Epithelial cell of proximal tubule (primary cell): ENCODE measurements at regions not wholly inside any gene's neighbourhood (a gene's known extent, or its start where the extent isn't known, plus 50 kb on each side); places are given as distances from the start of the nearest gene placed in this dataset.
"Not testable (repeated sequence)": the region's sequence is repeated elsewhere in the genome, so short reads cannot be mapped to it uniquely, and the experiment has no call there.

Source experiments
- DNase-seq: peaks from one replicate; pipeline ENCODE4 v3.0.0-alpha.2; 2011; ENCODE audit warnings: low read depth
- H3K4me3 ChIP-seq: 2 replicates; pipeline ENCODE4 v1.5.1; 2011; ENCODE audit warnings: low read depth, mild to moderate bottlenecking, low read length
- TF ChIP-seq, protein P1 (sequence below): conservative IDR thresholded peaks from 2 replicates; pipeline ENCODE4 v1.5.1; 2012; ENCODE audit warnings: low read depth, mild to moderate bottlenecking, low read length

GRCh38 chr7:65269150-65269856 is 104.4 kb upstream of the ZNF92 start:
- no peak for DNase-seq
- TF ChIP-seq, protein P1, sequence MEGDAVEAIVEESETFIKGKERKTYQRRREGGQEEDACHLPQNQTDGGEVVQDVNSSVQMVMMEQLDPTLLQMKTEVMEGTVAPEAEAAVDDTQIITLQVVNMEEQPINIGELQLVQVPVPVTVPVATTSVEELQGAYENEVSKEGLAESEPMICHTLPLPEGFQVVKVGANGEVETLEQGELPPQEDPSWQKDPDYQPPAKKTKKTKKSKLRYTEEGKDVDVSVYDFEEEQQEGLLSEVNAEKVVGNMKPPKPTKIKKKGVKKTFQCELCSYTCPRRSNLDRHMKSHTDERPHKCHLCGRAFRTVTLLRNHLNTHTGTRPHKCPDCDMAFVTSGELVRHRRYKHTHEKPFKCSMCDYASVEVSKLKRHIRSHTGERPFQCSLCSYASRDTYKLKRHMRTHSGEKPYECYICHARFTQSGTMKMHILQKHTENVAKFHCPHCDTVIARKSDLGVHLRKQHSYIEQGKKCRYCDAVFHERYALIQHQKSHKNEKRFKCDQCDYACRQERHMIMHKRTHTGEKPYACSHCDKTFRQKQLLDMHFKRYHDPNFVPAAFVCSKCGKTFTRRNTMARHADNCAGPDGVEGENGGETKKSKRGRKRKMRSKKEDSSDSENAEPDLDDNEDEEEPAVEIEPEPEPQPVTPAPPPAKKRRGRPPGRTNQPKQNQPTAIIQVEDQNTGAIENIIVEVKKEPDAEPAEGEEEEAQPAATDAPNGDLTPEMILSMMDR: no peak
- H3K4me3 ChIP-seq: peak overlapping the region; percentile 44

DNA sequence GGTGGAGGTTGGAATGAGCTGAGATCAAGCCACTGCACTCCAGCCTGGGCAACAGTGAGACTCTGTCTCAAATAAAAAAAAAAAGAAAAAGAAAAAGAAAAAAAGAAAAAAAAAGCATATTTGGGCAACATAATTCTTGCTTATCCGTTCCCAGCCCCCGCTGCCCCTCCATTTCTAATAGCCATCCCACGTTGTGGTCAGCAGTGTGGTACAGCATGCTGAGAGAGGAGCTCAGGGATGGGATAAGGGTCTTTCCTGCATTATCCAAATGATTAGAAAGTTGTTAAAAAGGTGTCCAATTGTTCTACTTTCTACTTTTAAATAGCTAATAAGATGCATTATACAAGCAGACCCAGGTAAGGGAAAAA is 104.9 kb upstream of the ZNF92 start:
- TF ChIP-seq, protein P1: no peak
- H3K4me3 ChIP-seq: no peak overlapping the region
- no peak for DNase-seq

DNA sequence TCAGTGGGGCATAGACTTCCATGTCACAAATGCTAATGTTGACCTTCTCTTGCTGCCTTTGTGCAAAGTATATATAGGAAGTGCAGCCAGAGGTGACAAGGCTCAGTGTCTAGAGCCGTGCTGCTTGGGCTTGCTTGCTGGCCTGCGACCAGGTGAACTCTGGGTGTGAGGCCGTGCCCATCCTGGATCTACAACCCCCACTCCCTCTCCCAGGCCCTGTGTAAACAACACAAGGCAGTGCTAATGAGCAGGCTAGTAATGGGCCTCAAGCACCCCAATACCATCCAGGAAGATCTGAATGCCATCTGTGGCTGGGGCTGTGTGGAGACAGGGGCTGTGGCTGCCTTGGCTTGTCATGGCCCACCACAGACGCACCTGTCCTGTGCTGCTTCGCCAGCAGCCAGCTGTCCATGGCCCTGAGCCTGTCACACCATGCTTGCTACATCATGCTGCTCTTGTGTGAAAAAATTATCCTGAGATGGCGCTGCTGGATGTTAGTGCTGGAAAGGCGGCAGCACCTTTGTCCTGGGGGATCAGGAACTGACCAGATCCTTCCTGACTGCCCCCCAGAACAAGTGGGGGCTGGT is 107.6 kb upstream of the ZNF92 start:
- no peak for DNase-seq

DNA sequence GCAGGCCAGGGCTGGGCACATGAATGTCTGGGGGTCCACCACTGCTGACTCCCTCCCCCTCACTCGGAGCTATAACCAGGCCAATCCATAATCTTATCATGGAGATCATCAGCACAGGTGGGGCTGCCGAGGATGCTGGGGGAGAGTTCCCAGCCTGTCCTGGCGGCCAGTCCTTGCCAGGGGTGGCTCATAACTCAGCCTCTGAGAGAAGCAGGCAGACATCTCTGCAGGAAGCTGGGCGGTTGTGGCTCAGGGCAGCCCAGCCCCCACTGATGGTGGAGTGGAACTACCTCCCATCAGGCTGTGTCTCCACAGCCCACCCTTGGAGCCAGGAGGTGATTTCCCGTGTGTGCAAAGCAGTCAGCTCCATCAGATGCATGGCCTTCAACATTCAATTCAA is 109.4 kb upstream of the ZNF92 start:
- DNase-seq: no peak
- H3K4me3 ChIP-seq: no peak overlapping the region
- TF ChIP-seq, protein P1: no peak

More for the DNA sequence above, 107.6 kb upstream of the ZNF92 start:
- TF ChIP-seq, protein P1: no peak
- no peak overlapping the region for H3K4me3 ChIP-seq

DNA sequence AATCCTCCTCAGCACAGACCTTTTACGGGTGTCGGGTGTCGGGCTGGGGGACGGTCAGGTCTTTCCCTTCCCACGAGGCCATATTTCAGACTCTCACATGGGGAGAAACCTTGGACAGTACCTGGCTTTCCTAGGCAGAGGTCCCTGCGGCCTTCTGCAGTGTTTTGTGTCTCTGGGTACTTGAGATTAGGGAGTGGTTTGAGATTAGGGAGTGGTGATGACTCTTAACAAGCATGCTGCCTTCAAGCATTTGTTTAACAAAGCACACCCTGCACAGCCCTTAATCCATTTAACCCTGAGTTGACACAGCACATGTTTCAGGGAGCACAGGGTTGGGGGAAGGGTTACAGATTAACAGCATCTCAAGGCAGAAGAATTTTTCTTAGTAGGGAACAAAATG is 113.0 kb upstream of the ZNF92 start:
- not testable (repeated sequence) for DNase-seq, H3K4me3 ChIP-seq

DNA sequence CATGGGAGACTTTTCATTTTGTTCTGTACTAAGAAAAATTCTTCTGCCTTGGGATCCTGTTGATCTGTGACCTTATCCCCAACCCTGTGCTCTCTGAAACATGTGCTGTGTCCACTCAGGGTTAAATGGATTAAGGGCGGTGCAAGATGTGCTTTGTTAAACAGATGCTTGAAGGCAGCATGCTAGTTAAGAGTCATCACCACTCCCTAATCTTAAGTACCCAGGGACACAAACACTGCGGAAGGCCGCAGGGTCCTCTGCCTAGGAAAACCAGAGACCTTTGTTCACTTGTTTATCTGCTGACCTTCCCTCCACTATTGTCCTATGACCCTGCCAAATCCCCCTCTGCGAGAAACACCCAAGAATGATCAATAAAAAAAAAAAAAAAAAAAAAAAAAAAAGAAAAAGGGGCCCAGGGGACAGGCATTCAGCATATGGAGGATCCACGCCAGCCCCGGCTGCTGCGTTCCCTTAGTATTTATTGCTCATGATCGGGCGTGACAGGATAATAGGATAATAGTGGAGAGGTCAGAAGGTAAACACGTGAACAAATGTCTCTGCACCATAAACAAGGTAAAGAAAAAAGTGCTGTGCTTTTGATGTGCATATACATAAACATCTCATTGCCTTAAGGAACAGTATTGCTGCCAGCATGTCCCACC is 113.7 kb upstream of the ZNF92 start:
- not testable (repeated sequence) for DNase-seq, H3K4me3 ChIP-seq

DNA sequence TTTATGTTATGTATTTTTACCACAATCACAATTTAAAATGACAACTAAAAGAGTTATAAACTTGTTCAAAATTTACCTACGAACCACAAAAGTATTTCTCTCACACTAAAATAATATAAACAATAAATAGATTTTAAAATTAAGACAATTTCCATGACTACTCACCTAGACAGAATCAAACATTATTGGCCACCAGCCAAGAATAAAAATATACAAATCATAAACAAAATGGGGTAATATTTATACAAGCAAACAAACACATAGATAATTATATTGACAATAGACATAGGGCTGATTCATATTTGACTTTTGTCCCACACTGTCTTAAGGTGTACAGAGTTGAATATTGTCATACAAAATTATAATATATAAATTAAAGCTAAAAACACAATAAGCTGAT is 119.6 kb upstream of the ZNF92 start:
- TF ChIP-seq, protein P1: no peak
- H3K4me3 ChIP-seq: no peak overlapping the region
- no peak for DNase-seq
